ENCODE measurements at regions not wholly inside any gene's neighbourhood (a gene's known extent, or its start where the extent isn't known, plus 50 kb on each side); places are given as distances from the start of the nearest gene placed in this dataset.
"Not testable (repeated sequence)": the region's sequence is repeated elsewhere in the genome, so short reads cannot be mapped to it uniquely, and the experiment has no call there.

DNA sequence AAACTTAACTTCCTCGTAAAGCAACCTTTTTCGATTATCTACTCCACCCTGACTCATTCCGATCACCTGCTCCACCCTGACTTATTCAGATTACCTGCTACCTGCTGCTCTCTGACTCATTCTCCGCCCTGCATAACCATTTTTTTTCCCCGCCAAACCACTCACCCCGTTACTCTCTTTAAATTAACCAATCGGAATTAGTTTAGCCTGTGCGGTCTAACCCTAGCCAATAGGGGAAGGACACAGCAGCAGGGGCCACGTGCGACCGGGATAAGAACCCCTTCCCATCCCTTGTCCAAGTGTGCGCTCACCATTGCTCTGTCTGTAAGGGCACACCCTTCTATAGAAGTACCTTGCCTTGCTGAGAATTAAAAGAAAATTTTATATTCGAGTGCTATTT, 75.5 kb upstream of the UBASH3B start:
- not testable (repeated sequence) for H3K4me1 ChIP-seq (ENCODE audit: control insufficient read depth, insufficient read depth, low read length); H3K27ac ChIP-seq (ENCODE audit: low read length); DNase-seq; H3K27me3 ChIP-seq (ENCODE audit: control insufficient read depth, insufficient read depth, low read length); H3K9me3 ChIP-seq (replicated peaks; ENCODE audit: control insufficient read depth, low read depth, low read length); H3K36me3 ChIP-seq (ENCODE audit: control insufficient read depth, insufficient read depth, low read length); H3K4me3 ChIP-seq (ENCODE audit: low read length)
- 94% methylated on average over 7 of the region's 13 CpGs for WGBS (ENCODE audit: insufficient coverage)

DNA sequence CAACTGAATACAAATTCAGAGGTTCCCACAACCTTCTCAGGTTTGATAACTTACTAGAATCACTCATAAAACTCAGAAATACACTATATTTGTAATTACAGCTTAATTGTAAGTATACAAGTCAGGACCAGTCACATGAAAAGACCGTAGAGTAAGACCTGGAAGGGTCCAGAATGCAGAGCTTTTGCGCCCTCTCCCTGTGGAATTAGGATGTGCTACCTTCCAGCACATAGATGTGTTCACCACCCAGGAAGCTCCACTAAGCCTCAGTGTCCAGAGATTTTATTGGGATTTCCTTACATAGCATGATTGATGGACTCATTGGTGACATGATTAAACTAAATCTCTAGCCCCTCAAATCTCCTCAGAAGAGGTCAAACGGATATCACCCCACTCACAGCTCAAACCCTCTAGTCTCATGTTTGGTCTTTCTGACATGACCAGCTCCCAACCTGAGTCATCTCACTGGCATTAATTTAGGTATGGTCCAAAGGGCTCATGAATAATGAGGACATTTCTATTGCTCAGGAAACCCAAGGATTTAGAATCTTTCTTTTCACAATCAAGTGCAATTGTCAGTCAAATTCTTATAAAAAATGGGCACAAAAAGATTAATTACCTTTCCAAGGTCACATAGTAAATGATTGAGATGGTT, 77.2 kb upstream of the UBASH3B start:
- Histone ChIP-seq H3K4me3 (ENCODE audit: low read length) (no peak overlapping the region), H3K27ac (ENCODE audit: low read length) (no peak overlapping the region), H3K9me3 (replicated peaks; ENCODE audit: control insufficient read depth, low read depth, low read length) (no peaks in the 10 kb centered on the region), H3K4me1 (ENCODE audit: control insufficient read depth, insufficient read depth, low read length) (peaks cover 6% of the 10 kb centered on the region), H3K27me3 (ENCODE audit: control insufficient read depth, insufficient read depth, low read length) (no peaks in the 10 kb centered on the region), H3K36me3 (ENCODE audit: control insufficient read depth, insufficient read depth, low read length) (no peaks in the 10 kb centered on the region)
- no peak for DNase-seq
- WGBS (ENCODE audit: insufficient coverage), result 90% methylated on average over 2 of the region's 3 CpGs

DNA sequence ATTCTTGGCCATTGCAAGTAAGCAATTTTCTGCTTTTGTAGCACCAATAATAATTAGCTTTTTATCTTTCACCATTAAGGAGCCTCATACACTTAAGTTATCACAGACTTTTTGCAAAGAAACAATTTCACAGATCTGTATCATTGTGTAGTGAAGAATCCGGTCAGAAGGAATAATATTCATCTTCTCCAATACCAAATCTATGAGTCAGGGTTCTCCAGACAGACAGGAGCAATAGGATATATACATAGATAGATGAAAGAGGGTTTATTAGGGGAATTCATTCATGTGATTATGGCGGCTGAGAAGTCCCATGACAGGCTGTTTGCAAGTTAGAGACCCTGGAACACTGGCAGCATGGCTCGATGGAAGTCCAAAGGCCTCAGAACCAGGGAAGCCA, 82.9 kb upstream of the UBASH3B start:
- no peak for DNase-seq
- 92% methylated on average over 2 of the region's 3 CpGs for WGBS (ENCODE audit: insufficient coverage)
- Histone ChIP-seq H3K36me3 (ENCODE audit: control insufficient read depth, insufficient read depth, low read length) (no peaks in the 10 kb centered on the region), H3K9me3 (replicated peaks; ENCODE audit: control insufficient read depth, low read depth, low read length) (no peaks in the 10 kb centered on the region), H3K4me3 (ENCODE audit: low read length) (no peak overlapping the region), H3K27me3 (ENCODE audit: control insufficient read depth, insufficient read depth, low read length) (no peaks in the 10 kb centered on the region), H3K4me1 (ENCODE audit: control insufficient read depth, insufficient read depth, low read length) (no peaks in the 10 kb centered on the region), H3K27ac (ENCODE audit: low read length) (no peak overlapping the region)

DNA sequence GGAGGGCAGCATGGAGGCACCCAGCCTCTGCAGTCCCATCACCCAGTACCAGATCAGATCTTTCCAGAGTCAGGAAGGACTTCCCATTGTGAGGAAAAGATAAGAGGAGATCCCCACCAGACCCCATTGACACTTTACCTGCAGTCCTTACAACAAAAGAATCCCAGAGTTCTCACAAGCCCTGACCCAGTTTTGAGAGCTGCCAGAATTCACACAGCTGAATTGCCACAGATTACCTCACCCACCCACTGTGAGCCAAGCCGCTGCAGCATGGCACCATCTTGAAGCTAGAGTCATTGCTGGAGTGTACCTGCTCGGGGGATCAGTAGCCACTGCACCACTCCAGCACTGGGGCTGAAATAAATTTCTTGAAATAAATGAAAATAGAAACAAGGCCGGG, 91.8 kb upstream of the UBASH3B start:
- Histone ChIP-seq H3K27me3 (ENCODE audit: control insufficient read depth, insufficient read depth, low read length) (no peaks in the 10 kb centered on the region), H3K9me3 (replicated peaks; ENCODE audit: control insufficient read depth, low read depth, low read length) (no peaks in the 10 kb centered on the region), H3K4me3 (ENCODE audit: low read length) (no peak overlapping the region), H3K4me1 (ENCODE audit: control insufficient read depth, insufficient read depth, low read length) (no peaks in the 10 kb centered on the region), H3K27ac (ENCODE audit: low read length) (no peak overlapping the region), H3K36me3 (ENCODE audit: control insufficient read depth, insufficient read depth, low read length) (no peaks in the 10 kb centered on the region)
- no CpG with 5 or more reads among the region's 3 CpGs for WGBS (ENCODE audit: insufficient coverage)
- no peak for DNase-seq

DNA sequence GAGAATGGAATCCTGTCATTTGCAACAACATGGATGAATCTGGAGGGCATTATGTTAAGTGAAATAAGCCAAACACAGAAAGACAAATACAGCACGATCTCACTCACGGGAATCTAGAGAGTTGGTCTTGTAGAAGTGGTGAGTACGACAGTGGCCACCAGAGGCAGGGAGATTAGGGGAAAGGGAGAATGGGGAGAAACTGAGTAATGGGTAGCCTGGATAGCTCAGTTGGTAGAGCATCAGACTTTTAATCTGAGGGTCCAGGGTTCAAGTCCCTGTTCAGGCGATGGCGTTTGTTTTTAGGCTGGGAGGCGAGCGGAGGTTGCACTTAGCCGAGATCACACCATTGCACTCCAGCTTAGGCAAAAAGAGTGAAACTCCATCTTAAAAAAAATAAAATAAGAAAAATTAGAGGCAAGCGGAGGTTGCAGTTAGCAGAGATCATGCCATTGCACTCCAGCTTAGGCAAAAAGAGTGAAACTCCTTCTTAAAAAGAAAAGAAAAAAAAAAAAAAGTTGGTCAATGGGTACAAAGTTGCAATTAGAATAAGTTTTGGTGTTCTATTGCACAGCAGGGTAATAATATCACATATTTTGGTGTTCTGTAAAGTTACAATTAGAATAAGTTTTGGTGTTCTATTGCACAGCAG, 95.7 kb upstream of the UBASH3B start:
- Histone ChIP-seq H3K4me1 (ENCODE audit: control insufficient read depth, insufficient read depth, low read length) (peaks cover 5% of the 10 kb centered on the region), H3K27ac (ENCODE audit: low read length) (no peak overlapping the region), H3K27me3 (ENCODE audit: control insufficient read depth, insufficient read depth, low read length) (no peaks in the 10 kb centered on the region), H3K4me3 (ENCODE audit: low read length) (no peak overlapping the region), H3K36me3 (ENCODE audit: control insufficient read depth, insufficient read depth, low read length) (no peaks in the 10 kb centered on the region), H3K9me3 (replicated peaks; ENCODE audit: control insufficient read depth, low read depth, low read length) (no peaks in the 10 kb centered on the region)
- 71% methylated on average over 3 of the region's 9 CpGs for WGBS (ENCODE audit: insufficient coverage)
- DNase-seq, result no peak

DNA sequence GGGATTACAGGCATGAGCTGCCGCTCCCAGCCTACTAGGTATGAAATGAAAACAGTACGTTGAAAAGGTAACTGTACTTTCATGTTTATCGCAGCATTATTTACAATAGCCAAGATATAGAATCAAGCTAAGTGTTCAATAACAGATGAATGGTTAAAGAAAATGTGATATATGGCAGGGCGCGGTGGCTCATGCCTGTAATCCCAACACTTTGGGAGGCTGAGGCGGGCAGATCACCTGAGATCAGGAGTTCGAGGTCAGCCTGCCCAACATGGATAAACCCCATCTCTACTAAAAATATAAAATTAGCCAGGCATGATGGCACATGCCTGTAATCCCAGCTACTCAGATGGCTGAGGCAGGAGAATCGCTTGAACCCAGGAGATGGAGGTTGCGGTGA, 96.3 kb upstream of the UBASH3B start:
- 87% methylated on average over 3 of the region's 9 CpGs for WGBS (ENCODE audit: insufficient coverage)
- not testable (repeated sequence) for DNase-seq; H3K27ac ChIP-seq (ENCODE audit: low read length); H3K36me3 ChIP-seq (ENCODE audit: control insufficient read depth, insufficient read depth, low read length); H3K4me3 ChIP-seq (ENCODE audit: low read length); H3K27me3 ChIP-seq (ENCODE audit: control insufficient read depth, insufficient read depth, low read length); H3K9me3 ChIP-seq (replicated peaks; ENCODE audit: control insufficient read depth, low read depth, low read length); H3K4me1 ChIP-seq (ENCODE audit: control insufficient read depth, insufficient read depth, low read length)

DNA sequence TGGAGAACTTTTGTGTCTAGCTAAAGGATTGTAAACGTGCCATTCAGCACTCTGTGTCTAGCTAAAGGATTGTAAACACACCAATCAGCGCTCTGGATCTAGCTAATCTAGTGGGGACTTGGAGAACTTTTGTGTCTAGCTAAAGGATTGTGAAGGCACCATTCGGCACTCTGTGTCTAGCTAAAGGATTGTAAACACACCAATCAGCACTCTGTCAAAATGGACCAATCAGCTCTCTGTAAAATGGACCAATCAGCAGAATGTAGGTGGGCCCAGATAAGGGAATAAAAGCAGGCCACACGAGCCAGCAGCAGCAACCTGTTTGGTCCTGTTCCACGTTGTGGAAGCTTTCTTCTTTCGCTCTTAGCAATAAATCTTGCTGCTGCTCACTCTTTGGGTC, 98.4 kb upstream of the UBASH3B start:
- not testable (repeated sequence) for H3K27ac ChIP-seq (ENCODE audit: low read length); DNase-seq; H3K4me1 ChIP-seq (ENCODE audit: control insufficient read depth, insufficient read depth, low read length); H3K9me3 ChIP-seq (replicated peaks; ENCODE audit: control insufficient read depth, low read depth, low read length); H3K36me3 ChIP-seq (ENCODE audit: control insufficient read depth, insufficient read depth, low read length); H3K4me3 ChIP-seq (ENCODE audit: low read length); H3K27me3 ChIP-seq (ENCODE audit: control insufficient read depth, insufficient read depth, low read length)
- 65% methylated on average over 4 of the region's 6 CpGs for WGBS (ENCODE audit: insufficient coverage)

DNA sequence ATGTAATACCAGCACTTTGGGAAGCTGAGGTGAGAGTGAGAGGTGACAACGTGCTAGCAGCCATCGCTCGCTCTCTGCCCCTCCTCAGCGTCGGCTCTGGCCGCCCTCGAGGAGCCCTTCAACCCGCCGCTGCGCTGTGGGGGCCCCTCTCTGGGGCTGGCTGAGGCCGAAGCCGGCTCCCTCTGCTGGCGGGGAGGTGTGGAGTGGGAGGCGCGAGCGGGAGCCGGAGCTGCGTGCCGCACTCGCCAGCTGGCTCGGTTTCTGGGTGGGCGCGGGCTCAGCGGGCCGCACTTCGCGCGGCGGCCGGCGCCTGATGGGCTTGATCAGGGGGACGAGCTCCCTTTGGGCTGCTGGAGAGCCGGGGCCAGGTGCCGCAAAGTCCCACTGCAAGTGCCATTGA, 98.9 kb upstream of the UBASH3B start:
- WGBS (ENCODE audit: insufficient coverage), result 14% methylated on average over 26 of the region's 34 CpGs
- no peaks in the 10 kb centered on the region for H3K9me3 ChIP-seq (replicated peaks; ENCODE audit: control insufficient read depth, low read depth, low read length)
- H3K4me3 ChIP-seq (ENCODE audit: low read length), result peak overlapping the region; percentile 22
- H3K27ac ChIP-seq (ENCODE audit: low read length), result no peak overlapping the region
- no peaks in the 10 kb centered on the region for H3K36me3 ChIP-seq (ENCODE audit: control insufficient read depth, insufficient read depth, low read length)
- DNase-seq, result peak; percentile 78
- H3K27me3 ChIP-seq (ENCODE audit: control insufficient read depth, insufficient read depth, low read length), result no peaks in the 10 kb centered on the region
- H3K4me1 ChIP-seq (ENCODE audit: control insufficient read depth, insufficient read depth, low read length), result peaks cover 5% of the 10 kb centered on the region

DNA sequence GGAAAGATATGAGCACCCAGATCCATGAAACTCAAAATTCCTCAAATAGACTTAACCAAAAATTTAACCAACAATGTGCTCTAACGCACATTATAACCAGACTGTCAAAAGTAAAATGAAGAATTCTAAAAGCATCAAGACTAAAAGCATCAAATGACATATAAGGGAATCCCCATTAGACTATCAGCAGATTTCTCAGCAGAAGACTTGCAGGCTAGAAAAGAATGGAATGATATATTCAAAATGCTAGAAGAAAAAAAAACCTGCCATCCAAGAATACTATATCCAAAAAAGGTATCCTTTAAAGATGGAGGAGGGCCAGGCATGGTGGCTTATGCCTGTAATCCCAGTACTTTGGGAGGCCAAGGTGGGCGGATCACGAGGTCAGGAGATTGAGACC, 117.5 kb upstream of the UBASH3B start:
- H3K9me3 ChIP-seq (replicated peaks; ENCODE audit: control insufficient read depth, low read depth, low read length), result peaks cover 19% of the 10 kb centered on the region
- WGBS (ENCODE audit: insufficient coverage), result no CpG with 5 or more reads among the region's 3 CpGs
- no peak overlapping the region for H3K4me3 ChIP-seq (ENCODE audit: low read length)

DNA sequence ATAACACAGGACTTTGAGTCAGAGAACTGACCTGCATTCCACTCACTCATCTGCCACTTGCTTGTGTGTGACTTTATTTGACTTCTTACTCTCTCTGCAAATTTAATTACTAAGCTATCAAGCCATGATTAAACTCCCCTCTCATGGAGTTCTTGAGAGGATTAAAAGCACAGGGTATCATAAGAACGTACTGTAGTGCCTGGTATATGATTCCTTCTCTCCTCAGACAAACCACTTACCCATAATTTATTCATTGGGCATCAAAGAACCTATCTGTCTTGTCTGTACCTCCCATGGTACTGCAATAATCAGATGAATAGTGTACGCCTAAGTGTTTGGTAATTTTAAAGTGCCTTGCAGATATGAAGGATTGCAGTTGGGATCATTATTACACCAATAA, 130.6 kb upstream of the UBASH3B start:
- Histone ChIP-seq H3K9me3 (replicated peaks; ENCODE audit: control insufficient read depth, low read depth, low read length) (no peaks in the 10 kb centered on the region), H3K27me3 (ENCODE audit: control insufficient read depth, insufficient read depth, low read length) (no peaks in the 10 kb centered on the region), H3K36me3 (ENCODE audit: control insufficient read depth, insufficient read depth, low read length) (no peaks in the 10 kb centered on the region), H3K4me3 (ENCODE audit: low read length) (no peak overlapping the region), H3K27ac (ENCODE audit: low read length) (peak overlapping the region; percentile 74), H3K4me1 (ENCODE audit: control insufficient read depth, insufficient read depth, low read length) (no peaks in the 10 kb centered on the region)
- no peak for DNase-seq
- WGBS (ENCODE audit: insufficient coverage), result no CpG with 5 or more reads among the region's 2 CpGs

More for the DNA sequence above, 117.5 kb upstream of the UBASH3B start:
- Histone ChIP-seq H3K36me3 (ENCODE audit: control insufficient read depth, insufficient read depth, low read length) (no peaks in the 10 kb centered on the region), H3K4me1 (ENCODE audit: control insufficient read depth, insufficient read depth, low read length) (no peaks in the 10 kb centered on the region), H3K27me3 (ENCODE audit: control insufficient read depth, insufficient read depth, low read length) (no peaks in the 10 kb centered on the region), H3K27ac (ENCODE audit: low read length) (no peak overlapping the region)
- no peak for DNase-seq
